Caco-2 (cell line): ENCODE measurements at regions not wholly inside any gene's neighbourhood (a gene's known extent, or its start where the extent isn't known, plus 50 kb on each side); places are given as distances from the start of the nearest gene placed in this dataset.

ENCODE experiments used
- BruUV-seq: library from RNA; stranded (reverse); fragments of 400-500 nt; replicated peaks from 2 replicates; lab custom pipeline; 2021; lab: Mats Ljungman, UMichigan
- CTCF ChIA-PET: fragments of 300-600 bp; sonication (Branson Sonifier 250); formaldehyde crosslinking; loops from one replicate; lab custom pipeline; 2022; ENCODE audit warnings: antibody characterized with exemption; lab: Charles Lee
- POLR2A ChIA-PET: fragments of 300-600 bp; sonication (Branson Sonifier 250); formaldehyde crosslinking; loops from one replicate; lab custom pipeline; 2022; ENCODE audit warnings: antibody characterized with exemption; lab: Charles Lee
- DNase-seq, 2 experiments: peaks; one replicate each; pipeline versions ENCODE4 v3.0.0 to v3.0.0-alpha.2; 2020 to 2022
- H3K27me3 ChIP-seq: replicated peaks from 2 replicates; pipeline ENCODE4 v1.6.0; 2011; ENCODE audit warnings: low read length; ENCODE audit not compliant: control insufficient read depth, insufficient read depth
- H3K36me3 ChIP-seq: 2 replicates; pipeline ENCODE4 v1.5.1; 2011; ENCODE audit warnings: low read length; ENCODE audit not compliant: control insufficient read depth, insufficient read depth
- H3K4me1 ChIP-seq: fragments of 250-450 bp; sonication (Bioruptor Pico); 2 replicates; pipeline ENCODE4 v1.5.1; 2020; ENCODE audit warnings: mild to moderate bottlenecking
- H3K4me3 ChIP-seq: 2 replicates; pipeline ENCODE4 v1.5.1; 2011; ENCODE audit warnings: low read depth, mild to moderate bottlenecking, control low read depth, low read length
- H3K9me3 ChIP-seq: fragments of 250-450 bp; sonication (Bioruptor Pico); 2 replicates; pipeline ENCODE4 v1.5.1; 2020; ENCODE audit warnings: mild to moderate bottlenecking, moderate library complexity
- H3K27ac Mint-ChIP-seq: one replicate; pipeline ENCODE4 v1.8.0; 2022; ENCODE audit warnings: mixed read lengths; ENCODE audit not compliant: unreplicated experiment
- H3K27me3 Mint-ChIP-seq: one replicate; pipeline ENCODE4 v1.8.0; 2022; ENCODE audit warnings: mixed read lengths; ENCODE audit not compliant: insufficient read depth, unreplicated experiment
- H3K36me3 Mint-ChIP-seq: one replicate; pipeline ENCODE4 v1.8.0; 2022; ENCODE audit warnings: mild to moderate bottlenecking, mixed read lengths; ENCODE audit not compliant: insufficient read depth, unreplicated experiment
- H3K4me1 Mint-ChIP-seq: one replicate; pipeline ENCODE4 v1.8.0; 2022; ENCODE audit warnings: low read depth, mixed read lengths; ENCODE audit not compliant: unreplicated experiment
- H3K4me3 Mint-ChIP-seq: one replicate; pipeline ENCODE4 v1.8.0; 2022; ENCODE audit warnings: mild to moderate bottlenecking, moderate library complexity, mixed read lengths; ENCODE audit not compliant: unreplicated experiment
- H3K9me3 Mint-ChIP-seq: one replicate; pipeline ENCODE4 v1.8.0; 2022; ENCODE audit warnings: mixed read lengths; ENCODE audit not compliant: unreplicated experiment
- CTCF ChIP-seq, 2 experiments: fragments of 200-600 bp in 1 of 2; IDR thresholded peaks; 1 replicate in 1 of 2; 2 replicates in 1 of 2; pipeline versions ENCODE4 v1.5.1 to v1.8.0; 2011 to 2022; ENCODE audit warnings: antibody characterized with exemption in 1 of 2, control low read depth in 1 of 2, inconsistent platforms in 1 of 2, low read depth in 1 of 2, low read length in 1 of 2, mild to moderate bottlenecking in 1 of 2, moderate library complexity in 1 of 2; ENCODE audit not compliant: insufficient read depth in 1 of 2, severe bottlenecking in 1 of 2, unreplicated experiment in 1 of 2
- intact Hi-C: fragments of 100-400 bp; cut with micrococcal nuclease; formaldehyde crosslinking; loops from one replicate; pipeline ENCODE4 v1.10.0; 2022; ENCODE audit not compliant: unreplicated experiment

GRCh38 chr4:127048376-127049044 lies 584.2 kb upstream of the INTU start:
- Mint-ChIP-seq H3K27me3 (peaks cover 3% of the 10 kb centered on the region), H3K4me3 (no peak overlapping the region), H3K36me3 (no peaks in the 10 kb centered on the region), H3K4me1 (no peaks in the 10 kb centered on the region), H3K27ac (no peak overlapping the region), H3K9me3 (no peaks in the 10 kb centered on the region)
- intact Hi-C loops = no loop called here
- TF ChIP-seq CTCF (IDR thresholded peaks at IDR 0.05; ENCODE audit: insufficient read depth in 1 of 2, low read depth in 1 of 2, low read length in 1 of 2, severe bottlenecking in 1 of 2, unreplicated experiment in 1 of 2) = no peak
- DNase-seq = no peak
- Histone ChIP-seq H3K4me3 (no peak overlapping the region), H3K27me3 (no peaks in the 10 kb centered on the region), H3K36me3 (no peaks in the 10 kb centered on the region), H3K4me1 (no peaks in the 10 kb centered on the region), H3K9me3 (no peaks in the 10 kb centered on the region)
- ChIA-PET CTCF (no interaction called here), POLR2A (interaction anchor here (0.6 kb wide), 1 partner anchor 960 kb away, joined by 3 read pairs; no protein-coding TSS in a partner anchor)
- BruUV-seq = no TSS peak

DNA sequence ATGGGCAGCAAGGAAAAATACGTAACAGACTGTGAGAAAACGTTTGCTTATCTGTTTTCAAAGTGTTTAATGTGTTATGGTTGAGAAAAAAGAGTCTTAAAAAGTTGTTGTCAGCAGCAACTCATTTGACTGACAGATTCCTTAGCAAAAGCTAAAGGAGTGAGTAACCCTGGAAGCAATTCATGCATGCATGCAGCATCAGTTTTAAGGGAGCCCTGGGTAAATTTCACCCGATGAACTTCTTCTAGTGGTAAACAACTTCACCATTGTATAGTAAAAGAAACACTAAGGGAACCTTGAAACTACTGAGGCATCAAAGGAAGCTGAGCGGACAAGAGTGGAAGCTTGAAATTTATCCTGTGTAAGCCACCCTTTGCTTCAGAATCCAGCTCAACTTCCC lies 583.2 kb upstream of the INTU start:
- H3K27me3 Mint-ChIP-seq = peaks cover 3% of the 10 kb centered on the region
- no peaks in the 10 kb centered on the region for H3K9me3 Mint-ChIP-seq
- POLR2A ChIA-PET = no interaction called here
- no peak for DNase-seq
- no peak overlapping the region for H3K4me3 Mint-ChIP-seq
- no peak overlapping the region for H3K27ac Mint-ChIP-seq
- intact Hi-C loops = no loop called here
- no TSS peak for BruUV-seq
- H3K27me3 ChIP-seq = no peaks in the 10 kb centered on the region
- no peaks in the 10 kb centered on the region for H3K4me1 Mint-ChIP-seq
- H3K4me3 ChIP-seq = no peak overlapping the region
- CTCF ChIA-PET = no interaction called here
- TF ChIP-seq CTCF (IDR thresholded peaks at IDR 0.05; ENCODE audit: insufficient read depth in 1 of 2, low read depth in 1 of 2, low read length in 1 of 2, severe bottlenecking in 1 of 2, unreplicated experiment in 1 of 2) = no peak
- H3K36me3 Mint-ChIP-seq = no peaks in the 10 kb centered on the region
- H3K4me1 ChIP-seq = no peaks in the 10 kb centered on the region
- H3K9me3 ChIP-seq = no peaks in the 10 kb centered on the region
- no peaks in the 10 kb centered on the region for H3K36me3 ChIP-seq

DNA sequence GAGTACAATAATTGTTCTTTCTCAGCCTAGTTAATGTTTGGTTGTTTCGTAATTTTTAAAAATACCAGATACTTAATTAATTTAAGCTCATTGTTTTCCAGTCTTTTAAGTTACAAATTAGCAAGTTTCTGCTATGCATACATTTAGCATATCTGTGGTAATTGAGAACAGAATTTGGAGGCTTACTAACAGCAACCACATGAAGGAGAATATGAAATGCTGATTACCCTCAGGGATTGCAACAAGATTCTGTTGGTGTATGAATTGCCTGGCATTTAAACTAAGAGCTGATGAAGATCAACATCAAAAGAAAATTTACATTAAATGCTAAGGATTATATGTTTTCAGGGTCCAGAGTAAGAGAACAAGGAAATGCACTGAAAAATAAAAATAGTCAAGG lies 580.0 kb upstream of the INTU start:
- Mint-ChIP-seq H3K9me3 (no peaks in the 10 kb centered on the region), H3K27me3 (peaks cover 1% of the 10 kb centered on the region), H3K4me3 (no peak overlapping the region), H3K36me3 (no peaks in the 10 kb centered on the region), H3K27ac (no peak overlapping the region), H3K4me1 (no peaks in the 10 kb centered on the region)
- H3K27me3 ChIP-seq = no peaks in the 10 kb centered on the region
- no peak overlapping the region for H3K4me3 ChIP-seq
- H3K36me3 ChIP-seq = no peaks in the 10 kb centered on the region
- no peaks in the 10 kb centered on the region for H3K4me1 ChIP-seq
- DNase-seq = no peak
- H3K9me3 ChIP-seq = no peaks in the 10 kb centered on the region
- intact Hi-C loops = no loop called here
- no peak for TF ChIP-seq CTCF (IDR thresholded peaks at IDR 0.05; ENCODE audit: insufficient read depth in 1 of 2, low read depth in 1 of 2, low read length in 1 of 2, severe bottlenecking in 1 of 2, unreplicated experiment in 1 of 2)
- ChIA-PET POLR2A (no interaction called here), CTCF (no interaction called here)
- BruUV-seq = no TSS peak
